Endothelial cell of umbilical vein (primary cell): ENCODE measurements at regions not wholly inside any gene's neighbourhood (a gene's known extent, or its start where the extent isn't known, plus 50 kb on each side); places are given as distances from the start of the nearest gene placed in this dataset.

Experiments
- POLR2A ChIP-seq: IDR thresholded peaks from 2 replicates; pipeline ENCODE4 v1.6.1; 2012; ENCODE audit warnings: low read depth, mild to moderate bottlenecking, control low read depth, low read length
- POLR2AphosphoS5 ChIP-seq: IDR thresholded peaks from 2 replicates; pipeline ENCODE4 v1.6.1; 2012; ENCODE audit warnings: low read depth, mild to moderate bottlenecking, control low read depth, low read length, moderate library complexity; ENCODE audit not compliant: insufficient read depth
- TF ChIP-seq, protein P1 (sequence below), 2 donors: IDR thresholded peaks; 1 replicate in 1 of 2; 2 replicates in 1 of 2; pipeline ENCODE4 v1.5.1; 2011; ENCODE audit warnings: low read length in 2 of 2, mild to moderate bottlenecking in 2 of 2, moderate library complexity in 2 of 2, control low read depth in 1 of 2, inconsistent platforms in 1 of 2, low read depth in 1 of 2; ENCODE audit not compliant: insufficient read depth in 1 of 2; ENCODE audit errors: extremely low read depth in 1 of 2

DNA sequence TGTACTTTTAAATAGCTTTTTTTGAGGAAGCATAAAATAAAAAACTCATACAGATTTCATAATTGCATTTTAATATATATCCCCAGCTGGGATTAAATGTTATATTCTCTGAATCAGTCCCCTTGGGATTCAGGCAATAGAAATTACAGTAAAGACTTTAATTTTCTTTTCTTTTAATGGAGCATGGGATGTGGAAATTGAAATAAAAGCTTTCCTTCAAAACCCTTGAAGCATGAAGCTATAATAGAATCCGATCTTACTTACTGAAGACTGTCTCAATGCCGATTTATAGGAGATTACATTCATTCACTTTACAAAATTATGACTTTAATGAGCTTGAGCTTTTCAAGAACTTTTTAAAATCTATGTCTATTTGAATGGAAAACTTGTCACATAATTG lies 243.4 kb downstream of the SPRY2 start:
- TF ChIP-seq POLR2A (no peak), POLR2AphosphoS5 (no peak)
- TF ChIP-seq, protein P1, sequence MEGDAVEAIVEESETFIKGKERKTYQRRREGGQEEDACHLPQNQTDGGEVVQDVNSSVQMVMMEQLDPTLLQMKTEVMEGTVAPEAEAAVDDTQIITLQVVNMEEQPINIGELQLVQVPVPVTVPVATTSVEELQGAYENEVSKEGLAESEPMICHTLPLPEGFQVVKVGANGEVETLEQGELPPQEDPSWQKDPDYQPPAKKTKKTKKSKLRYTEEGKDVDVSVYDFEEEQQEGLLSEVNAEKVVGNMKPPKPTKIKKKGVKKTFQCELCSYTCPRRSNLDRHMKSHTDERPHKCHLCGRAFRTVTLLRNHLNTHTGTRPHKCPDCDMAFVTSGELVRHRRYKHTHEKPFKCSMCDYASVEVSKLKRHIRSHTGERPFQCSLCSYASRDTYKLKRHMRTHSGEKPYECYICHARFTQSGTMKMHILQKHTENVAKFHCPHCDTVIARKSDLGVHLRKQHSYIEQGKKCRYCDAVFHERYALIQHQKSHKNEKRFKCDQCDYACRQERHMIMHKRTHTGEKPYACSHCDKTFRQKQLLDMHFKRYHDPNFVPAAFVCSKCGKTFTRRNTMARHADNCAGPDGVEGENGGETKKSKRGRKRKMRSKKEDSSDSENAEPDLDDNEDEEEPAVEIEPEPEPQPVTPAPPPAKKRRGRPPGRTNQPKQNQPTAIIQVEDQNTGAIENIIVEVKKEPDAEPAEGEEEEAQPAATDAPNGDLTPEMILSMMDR (IDR thresholded peaks at IDR 0.05; ENCODE audit: extremely low read depth in 1 of 2, insufficient read depth in 1 of 2, low read depth in 1 of 2, low read length in 2 of 2), result no peak
